ENCODE measurements at regions not wholly inside any gene's neighbourhood (a gene's known extent, or its start where the extent isn't known, plus 50 kb on each side); places are given as distances from the start of the nearest gene placed in this dataset.

- Histone ChIP-seq H4K5ac (ENCODE audit: insufficient read length, low read depth, low read length) (no peak overlapping the region), H3K79me1 (ENCODE audit: insufficient read depth, low read depth, low read length, poor library complexity, severe bottlenecking) (no peaks in the 10 kb centered on the region), H3K4ac (ENCODE audit: low read depth, low read length) (no peak overlapping the region), H3K4me2 (ENCODE audit: insufficient read depth, insufficient read length, low read length) (no peak overlapping the region), H2BK5ac (ENCODE audit: insufficient read length, low read length) (no peak overlapping the region), H2BK15ac (ENCODE audit: low read depth, low read length) (no peak overlapping the region), H3K23ac (ENCODE audit: insufficient read length, low read depth, low read length) (no peak overlapping the region), H3K9me3 (ENCODE audit: control insufficient read depth, low read depth, low read length) (no peaks in the 10 kb centered on the region), H2BK12ac (ENCODE audit: insufficient read length, low read depth, low read length) (no peak overlapping the region), H3K9ac (ENCODE audit: extremely low read depth, insufficient read length, low read length) (no peak overlapping the region), H4K8ac (replicated peaks; ENCODE audit: insufficient read length, low read depth, low read length) (no peak overlapping the region), H4K91ac (ENCODE audit: insufficient read length, low read depth, low read length) (no peak overlapping the region), H2AK5ac (ENCODE audit: insufficient read length, low read length) (no peak overlapping the region), H3K4me1 (ENCODE audit: insufficient read depth, low read length) (no peaks in the 10 kb centered on the region), H3K27ac (ENCODE audit: insufficient read length, low read depth, low read length) (no peak overlapping the region), H3K56ac (ENCODE audit: insufficient read length, low read depth, low read length) (no peak overlapping the region), H2AFZ (ENCODE audit: low read length) (no peak overlapping the region), H3K27me3 (ENCODE audit: insufficient read depth, low read length) (no peaks in the 10 kb centered on the region), H3K23me2 (ENCODE audit: insufficient read length, low read depth, low read length, poor library complexity, severe bottlenecking) (no peaks in the 10 kb centered on the region), H4K20me1 (ENCODE audit: control insufficient read depth, insufficient read depth, insufficient read length) (no peaks in the 10 kb centered on the region), H3K18ac (ENCODE audit: insufficient read length, low read depth, low read length) (no peak overlapping the region), H2BK20ac (ENCODE audit: low read depth, low read length, poor library complexity, severe bottlenecking) (no peak overlapping the region), H3K79me2 (ENCODE audit: insufficient read depth, low read length) (no peaks in the 10 kb centered on the region), H3K14ac (ENCODE audit: insufficient read depth, low read length) (no peak overlapping the region), H2BK120ac (ENCODE audit: low read depth, low read length, poor library complexity, severe bottlenecking) (no peak overlapping the region), H3T11ph (ENCODE audit: low read length) (no peak overlapping the region)
- no peak overlapping the region for H3K27ac Mint-ChIP-seq
- WGBS (ENCODE audit: extremely low coverage, insufficient read length, low lambda C conversion rate): no CpG with 5 or more reads among the region's 2 CpGs
- no peak overlapping the region for H3K4me3 Mint-ChIP-seq
- TF ChIP-seq CTCF (conservative IDR thresholded peaks at IDR 0.05): no peak
- no peak for DNase-seq
- H3K36me3 Mint-ChIP-seq (ENCODE audit: insufficient read depth in 1 of 3, low read depth in 3 of 3): peaks cover 0 to 1% (median 0%) of the 10 kb centered on the region in 3 experiments; a peak in 2 of 7 replicates
- H3K9me3 Mint-ChIP-seq: peaks cover 0 to 11% of the 10 kb centered on the region in 2 experiments; a peak in 4 of 5 replicates
- no peaks in the 10 kb centered on the region; the same call in 1 of the 2 replicates for H3K27me3 Mint-ChIP-seq (ENCODE audit: low read depth)
- no peaks in the 10 kb centered on the region for H3K4me1 Mint-ChIP-seq
Measured at GRCh38 chr5:117813850-117814249, 1174.5 kb downstream of the DTWD2 start.
